ENCODE measurements at regions not wholly inside any gene's neighbourhood (a gene's known extent, or its start where the extent isn't known, plus 50 kb on each side); places are given as distances from the start of the nearest gene placed in this dataset.
"Not testable (repeated sequence)": the region's sequence is repeated elsewhere in the genome, so short reads cannot be mapped to it uniquely, and the experiment has no call there.

DNA sequence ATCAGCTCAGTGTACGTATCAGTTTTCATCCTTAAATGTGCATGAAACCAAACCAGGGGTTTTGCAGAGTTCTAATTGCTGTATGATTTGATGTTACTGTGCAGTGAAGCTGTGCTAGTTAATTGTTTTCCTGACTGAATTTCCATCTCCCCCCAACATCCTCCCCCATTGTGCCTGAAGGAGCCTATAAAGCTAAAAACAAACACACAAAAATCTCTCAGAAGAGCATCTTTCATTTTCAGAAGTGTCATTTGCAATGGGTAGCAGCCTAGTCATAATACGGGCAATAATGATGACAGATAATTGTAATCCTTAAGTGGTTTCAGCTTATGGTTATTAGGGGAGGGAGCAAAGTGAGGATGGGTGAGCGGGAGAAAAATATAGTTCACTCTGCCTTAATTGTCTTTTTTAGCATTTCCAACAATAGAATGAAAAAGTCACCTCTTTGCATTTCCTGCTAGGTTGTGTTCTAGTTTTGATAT, 207.9 kb upstream of the TBL1XR1 start:
- CTCF ChIA-PET = no interaction called here
- Histone ChIP-seq H3K9me2 (ENCODE audit: insufficient read depth) (no peaks in the 10 kb centered on the region), H3K4me1 (replicated peaks; ENCODE audit: insufficient read depth) (peaks cover 12% of the 10 kb centered on the region), H3K36me3 (ENCODE audit: low read depth) (no peaks in the 10 kb centered on the region), H3K4me3 (no peak overlapping the region), H4K20me1 (ENCODE audit: insufficient read depth) (no peaks in the 10 kb centered on the region), H3K27ac (no peak overlapping the region), H3F3A (ENCODE audit: insufficient read depth, low read depth) (no peaks in the 10 kb centered on the region), H3K4me2 (no peak overlapping the region), H3K9me3 (ENCODE audit: insufficient read depth, low read depth) (no peaks in the 10 kb centered on the region), H3K27me3 (ENCODE audit: insufficient read depth, low read depth) (no peaks in the 10 kb centered on the region), H3K79me2 (ENCODE audit: low read depth) (no peaks in the 10 kb centered on the region), H2AFZ (no peak overlapping the region)
- POLR2A ChIA-PET (ENCODE audit: unreplicated experiment) = no interaction called here
- no peak for DNase-seq
- intact Hi-C loops (cut with micrococcal nuclease; ENCODE audit: unreplicated experiment) = no loop called here
- no TSS peak for BruUV-seq (replicated peaks)
- TF ChIP-seq, protein P1, sequence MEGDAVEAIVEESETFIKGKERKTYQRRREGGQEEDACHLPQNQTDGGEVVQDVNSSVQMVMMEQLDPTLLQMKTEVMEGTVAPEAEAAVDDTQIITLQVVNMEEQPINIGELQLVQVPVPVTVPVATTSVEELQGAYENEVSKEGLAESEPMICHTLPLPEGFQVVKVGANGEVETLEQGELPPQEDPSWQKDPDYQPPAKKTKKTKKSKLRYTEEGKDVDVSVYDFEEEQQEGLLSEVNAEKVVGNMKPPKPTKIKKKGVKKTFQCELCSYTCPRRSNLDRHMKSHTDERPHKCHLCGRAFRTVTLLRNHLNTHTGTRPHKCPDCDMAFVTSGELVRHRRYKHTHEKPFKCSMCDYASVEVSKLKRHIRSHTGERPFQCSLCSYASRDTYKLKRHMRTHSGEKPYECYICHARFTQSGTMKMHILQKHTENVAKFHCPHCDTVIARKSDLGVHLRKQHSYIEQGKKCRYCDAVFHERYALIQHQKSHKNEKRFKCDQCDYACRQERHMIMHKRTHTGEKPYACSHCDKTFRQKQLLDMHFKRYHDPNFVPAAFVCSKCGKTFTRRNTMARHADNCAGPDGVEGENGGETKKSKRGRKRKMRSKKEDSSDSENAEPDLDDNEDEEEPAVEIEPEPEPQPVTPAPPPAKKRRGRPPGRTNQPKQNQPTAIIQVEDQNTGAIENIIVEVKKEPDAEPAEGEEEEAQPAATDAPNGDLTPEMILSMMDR (conservative IDR thresholded peaks at IDR 0.05) = no peak
- TF ChIP-seq EZH2 (IDR thresholded peaks at IDR 0.05; ENCODE audit: low read depth) = no peak

- no peaks in the 10 kb centered on the region for H3K27me3 ChIP-seq (ENCODE audit: insufficient read depth, low read depth)
- no TSS peak for BruUV-seq (replicated peaks)
- no peak overlapping the region for H3K27ac ChIP-seq
- DNase-seq = no peak
- no peak overlapping the region for H3K4me3 ChIP-seq
- H3K36me3 ChIP-seq (ENCODE audit: low read depth) = no peaks in the 10 kb centered on the region
- ChIA-PET POLR2A (ENCODE audit: unreplicated experiment) (no interaction called here), CTCF (no interaction called here)
- no peaks in the 10 kb centered on the region for H3F3A ChIP-seq (ENCODE audit: insufficient read depth, low read depth)
- no peaks in the 10 kb centered on the region for H3K9me2 ChIP-seq (ENCODE audit: insufficient read depth)
- no peaks in the 10 kb centered on the region for H3K79me2 ChIP-seq (ENCODE audit: low read depth)
- no peaks in the 10 kb centered on the region for H4K20me1 ChIP-seq (ENCODE audit: insufficient read depth)
- H3K4me1 ChIP-seq (replicated peaks; ENCODE audit: insufficient read depth) = no peaks in the 10 kb centered on the region
- no peak overlapping the region for H3K4me2 ChIP-seq
- intact Hi-C loops (cut with micrococcal nuclease; ENCODE audit: unreplicated experiment) = no loop called here
- H3K9me3 ChIP-seq (ENCODE audit: insufficient read depth, low read depth) = no peaks in the 10 kb centered on the region
- no peak overlapping the region for H2AFZ ChIP-seq
- TF ChIP-seq, protein P1 (conservative IDR thresholded peaks at IDR 0.05) = no peak
- no peak for TF ChIP-seq EZH2 (IDR thresholded peaks at IDR 0.05; ENCODE audit: low read depth)
Observed at GRCh38 chr3:177410730-177411129, 213.4 kb upstream of the TBL1XR1 start.

- DNase-seq = no peak
- ChIA-PET POLR2A (ENCODE audit: unreplicated experiment) (no interaction called here), CTCF (interaction anchor here (0.7 kb wide), 1 partner anchor 543 kb away, joined by 4 read pairs; no protein-coding TSS in a partner anchor)
- BruUV-seq (replicated peaks) = no TSS peak
- no peaks in the 10 kb centered on the region for H3K79me2 ChIP-seq (ENCODE audit: low read depth)
- no peaks in the 10 kb centered on the region for H3F3A ChIP-seq (ENCODE audit: insufficient read depth, low read depth)
- no peaks in the 10 kb centered on the region for H3K9me3 ChIP-seq (ENCODE audit: insufficient read depth, low read depth)
- no peak overlapping the region for H3K4me2 ChIP-seq
- no peak overlapping the region for H3K27ac ChIP-seq
- intact Hi-C loops (cut with micrococcal nuclease; ENCODE audit: unreplicated experiment) = no loop called here
- no peaks in the 10 kb centered on the region for H3K9me2 ChIP-seq (ENCODE audit: insufficient read depth)
- H2AFZ ChIP-seq = no peak overlapping the region
- no peak overlapping the region for H3K4me3 ChIP-seq
- H3K27me3 ChIP-seq (ENCODE audit: insufficient read depth, low read depth) = no peaks in the 10 kb centered on the region
- no peaks in the 10 kb centered on the region for H3K36me3 ChIP-seq (ENCODE audit: low read depth)
- H4K20me1 ChIP-seq (ENCODE audit: insufficient read depth) = no peaks in the 10 kb centered on the region
- no peaks in the 10 kb centered on the region for H3K4me1 ChIP-seq (replicated peaks; ENCODE audit: insufficient read depth)
- TF ChIP-seq, protein P1 (conservative IDR thresholded peaks at IDR 0.05) = no peak
- TF ChIP-seq EZH2 (IDR thresholded peaks at IDR 0.05; ENCODE audit: low read depth) = no peak
Observed at GRCh38 chr3:177411201-177411600, 213.9 kb upstream of the TBL1XR1 start.

- H3K4me2 ChIP-seq; H3K27ac ChIP-seq; H3K4me1 ChIP-seq (replicated peaks; ENCODE audit: insufficient read depth); H3K9me2 ChIP-seq (ENCODE audit: insufficient read depth); H3K9me3 ChIP-seq (ENCODE audit: insufficient read depth, low read depth); intact Hi-C loops (cut with micrococcal nuclease; ENCODE audit: unreplicated experiment); DNase-seq; H4K20me1 ChIP-seq (ENCODE audit: insufficient read depth); BruUV-seq (replicated peaks); CTCF ChIA-PET; H3F3A ChIP-seq (ENCODE audit: insufficient read depth, low read depth); H2AFZ ChIP-seq; H3K79me2 ChIP-seq (ENCODE audit: low read depth); H3K27me3 ChIP-seq (ENCODE audit: insufficient read depth, low read depth); H3K4me3 ChIP-seq; H3K36me3 ChIP-seq (ENCODE audit: low read depth): not testable (repeated sequence)
- POLR2A ChIA-PET (ENCODE audit: unreplicated experiment) = interaction anchor here (0.6 kb wide), 1 partner anchor 31 kb away, joined by 4 read pairs; no protein-coding TSS in a partner anchor
Observed at GRCh38 chr3:177412677-177413170, 215.4 kb upstream of the TBL1XR1 start.

Data from PC-9 (cell line).